ENCODE measurements at regions not wholly inside any gene's neighbourhood (a gene's known extent, or its start where the extent isn't known, plus 50 kb on each side); places are given as distances from the start of the nearest gene placed in this dataset.

GRCh38 chr16:59305850-59306249 is 571.7 kb upstream of the GOT2 start:
- TF ChIP-seq CTCF (IDR thresholded peaks at IDR 0.05) (no peak), POLR2AphosphoS5 (IDR thresholded peaks at IDR 0.05) (no peak), EP300 (IDR thresholded peaks at IDR 0.05) (no peak), POLR2A (IDR thresholded peaks at IDR 0.05) (no peak)

All from upper lobe of left lung (tissue), 4 donors.